NCI-H526 treated with DMSO at 0.1 percent for 48 hours (cell line): ENCODE measurements at regions not wholly inside any gene's neighbourhood (a gene's known extent, or its start where the extent isn't known, plus 50 kb on each side); places are given as distances from the start of the nearest gene placed in this dataset.

Experiments used
- DNase-seq: peaks from one replicate; lab custom pipeline; 2025; lab: John Stamatoyannopoulos, UW

GRCh38 chr13:62997696-62998095 lies 1582.0 kb upstream of the PCDH20 start:
- DNase-seq, result no peak

GRCh38 chr13:62997038-62997599 lies 1581.5 kb upstream of the PCDH20 start:
- no peak for DNase-seq

GRCh38 chr13:62973804-62974203 lies 1558.2 kb upstream of the PCDH20 start:
- DNase-seq, result no peak

- DNase-seq, result no peak
Measured at GRCh38 chr13:62964522-62964921, 1548.9 kb upstream of the PCDH20 start.

GRCh38 chr13:62960723-62961122 lies 1545.1 kb upstream of the PCDH20 start:
- DNase-seq, result no peak

GRCh38 chr13:62933809-62934208 lies 1518.2 kb upstream of the PCDH20 start:
- DNase-seq, result no peak

GRCh38 chr13:62932256-62932883 lies 1516.7 kb upstream of the PCDH20 start:
- no peak for DNase-seq

GRCh38 chr13:62931853-62932252 lies 1516.2 kb upstream of the PCDH20 start:
- DNase-seq, result no peak

GRCh38 chr13:62924395-62924794 lies 1508.7 kb upstream of the PCDH20 start:
- DNase-seq, result no peak

- DNase-seq, result no peak
Measured at GRCh38 chr13:62920159-62920558, 1504.5 kb upstream of the PCDH20 start.

- no peak for DNase-seq
Measured at GRCh38 chr13:62919491-62919890, 1503.8 kb upstream of the PCDH20 start.

- DNase-seq, result no peak
Measured at GRCh38 chr13:62910541-62911060, 1495.0 kb upstream of the PCDH20 start.

- no peak for DNase-seq
Measured at GRCh38 chr13:62908321-62908720, 1492.7 kb upstream of the PCDH20 start.

- DNase-seq, result no peak
Measured at GRCh38 chr13:62906896-62907295, 1491.2 kb upstream of the PCDH20 start.

- no peak for DNase-seq
Measured at GRCh38 chr13:62906469-62906868, 1490.8 kb upstream of the PCDH20 start.

- DNase-seq, result no peak
Measured at GRCh38 chr13:62887046-62887445, 1471.4 kb upstream of the PCDH20 start.

GRCh38 chr13:62879071-62879470 lies 1463.4 kb upstream of the PCDH20 start:
- no peak for DNase-seq

GRCh38 chr13:62875118-62875640 lies 1459.5 kb upstream of the PCDH20 start:
- DNase-seq, result peak; percentile 13

GRCh38 chr13:62850331-62850730 lies 1434.7 kb upstream of the PCDH20 start:
- no peak for DNase-seq

- DNase-seq, result no peak
Measured at GRCh38 chr13:62847520-62847919, 1431.9 kb upstream of the PCDH20 start.

- no peak for DNase-seq
Measured at GRCh38 chr13:62846302-62846701, 1430.7 kb upstream of the PCDH20 start.

- no peak for DNase-seq
Measured at GRCh38 chr13:62839338-62839737, 1423.7 kb upstream of the PCDH20 start.

GRCh38 chr13:62838929-62839328 lies 1423.3 kb upstream of the PCDH20 start:
- DNase-seq, result no peak

- no peak for DNase-seq
Measured at GRCh38 chr13:62837895-62838294, 1422.2 kb upstream of the PCDH20 start.
